Endodermal cell (in vitro differentiated cells): ENCODE measurements at regions not wholly inside any gene's neighbourhood (a gene's known extent, or its start where the extent isn't known, plus 50 kb on each side); places are given as distances from the start of the nearest gene placed in this dataset.

Experiments
- DNase-seq: peaks from one replicate; pipeline ENCODE4 v3.0.0-alpha.2; 2017
- H3K27ac ChIP-seq: 2 replicates; pipeline ENCODE4 v1.5.1; 2013; ENCODE audit warnings: mild to moderate bottlenecking, low read depth, low read length, moderate library complexity
- H3K27me3 ChIP-seq: 2 replicates; pipeline ENCODE4 v1.6.1; 2013; ENCODE audit warnings: mild to moderate bottlenecking, low read length, moderate library complexity; ENCODE audit not compliant: insufficient read depth, control insufficient read depth, poor library complexity, severe bottlenecking
- H3K36me3 ChIP-seq: 2 replicates; pipeline ENCODE4 v1.7.0; 2013; ENCODE audit warnings: mild to moderate bottlenecking, low read length, moderate library complexity; ENCODE audit not compliant: control insufficient read depth, insufficient read depth
- H3K4me1 ChIP-seq: one replicate; pipeline ENCODE4 v1.7.0; 2013; ENCODE audit warnings: low read length; ENCODE audit not compliant: control insufficient read depth, insufficient read depth
- H3K4me3 ChIP-seq: 2 replicates; pipeline ENCODE4 v1.5.1; 2013; ENCODE audit warnings: mild to moderate bottlenecking, low read length, moderate library complexity
- H3K9ac ChIP-seq: 2 replicates; pipeline ENCODE4 v1.6.1; 2013; ENCODE audit warnings: mild to moderate bottlenecking, low read length, moderate library complexity; ENCODE audit not compliant: poor library complexity, severe bottlenecking; ENCODE audit errors: extremely low read depth
- H3K9me3 ChIP-seq: 2 replicates; pipeline ENCODE4 v1.6.1; 2013; ENCODE audit warnings: mild to moderate bottlenecking, low read length, moderate library complexity; ENCODE audit not compliant: control insufficient read depth
- H3K27ac Mint-ChIP-seq: 2 replicates; pipeline ENCODE4 v1.8.0; 2020; ENCODE audit warnings: mixed read lengths
- H3K27me3 Mint-ChIP-seq: 2 replicates; pipeline ENCODE4 v1.8.0; 2021; ENCODE audit warnings: mild to moderate bottlenecking, mixed read lengths; ENCODE audit not compliant: insufficient read depth
- H3K36me3 Mint-ChIP-seq: 2 replicates; pipeline ENCODE4 v1.8.0; 2020; ENCODE audit warnings: low read depth, mixed read lengths
- H3K4me1 Mint-ChIP-seq: 2 replicates; pipeline ENCODE4 v1.8.0; 2020; ENCODE audit warnings: mixed read lengths
- H3K4me3 Mint-ChIP-seq: 2 replicates; pipeline ENCODE4 v1.8.0; 2020; ENCODE audit warnings: mild to moderate bottlenecking, moderate library complexity, mixed read lengths
- H3K9me3 Mint-ChIP-seq: 2 replicates; pipeline ENCODE4 v1.8.0; 2020; ENCODE audit warnings: mild to moderate bottlenecking, mixed read lengths
- CTCF ChIP-seq: fragments of 200-600 bp; sonication (generic); conservative IDR thresholded peaks from 2 replicates; pipeline ENCODE4 v1.5.0; 2021; ENCODE audit warnings: antibody characterized with exemption, mild to moderate bottlenecking
- WGBS, 2 experiments: methylation state at CpG; one replicate each; pipeline versions ENCODE4 v1.1.5 to v1.1.7; 2013; ENCODE audit warnings: missing lambda C conversion rate in 2 of 2, mixed read lengths in 1 of 2; ENCODE audit not compliant: insufficient coverage in 1 of 2, insufficient read length in 1 of 2; 5-methylcytosine and 5-hydroxymethylcytosine counted together

DNA sequence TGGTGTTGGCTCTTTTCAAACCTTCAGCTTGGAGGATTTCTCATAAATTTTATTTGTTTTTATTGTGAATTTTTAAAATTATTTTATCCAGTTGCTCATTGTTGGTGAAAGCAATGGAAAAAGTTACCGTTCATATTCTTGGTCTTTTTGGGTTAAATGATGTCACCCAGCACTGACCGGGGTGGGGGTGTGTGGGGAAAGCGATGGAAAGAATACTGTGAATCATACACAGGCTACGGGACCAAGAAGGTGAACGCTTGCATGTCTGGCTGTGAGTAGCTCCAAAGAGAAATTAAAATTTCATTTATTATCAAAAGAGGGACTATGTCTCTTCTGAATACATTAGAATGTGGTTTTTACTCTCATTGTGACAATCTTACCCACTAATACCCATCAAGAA lies 430.1 kb downstream of the AEBP2 start:
- no peaks in the 10 kb centered on the region for H3K27me3 Mint-ChIP-seq
- DNase-seq: no peak
- H3K9me3 ChIP-seq: no peaks in the 10 kb centered on the region
- H3K9ac ChIP-seq: no peak overlapping the region
- H3K27me3 ChIP-seq: no peaks in the 10 kb centered on the region
- no peak overlapping the region for H3K27ac Mint-ChIP-seq
- H3K4me3 ChIP-seq: no peak overlapping the region
- 85 to 100% methylated on average over 1 to 5 of the region's 5 CpGs for WGBS, 2 experiments
- peaks cover 18% of the 10 kb centered on the region for H3K4me1 Mint-ChIP-seq
- no peak overlapping the region for H3K4me3 Mint-ChIP-seq
- H3K36me3 Mint-ChIP-seq: no peaks in the 10 kb centered on the region
- H3K36me3 ChIP-seq: no peaks in the 10 kb centered on the region
- no peak overlapping the region for H3K27ac ChIP-seq
- TF ChIP-seq CTCF: no peak
- H3K9me3 Mint-ChIP-seq: peaks cover 5% of the 10 kb centered on the region
- H3K4me1 ChIP-seq: no peaks in the 10 kb centered on the region

DNA sequence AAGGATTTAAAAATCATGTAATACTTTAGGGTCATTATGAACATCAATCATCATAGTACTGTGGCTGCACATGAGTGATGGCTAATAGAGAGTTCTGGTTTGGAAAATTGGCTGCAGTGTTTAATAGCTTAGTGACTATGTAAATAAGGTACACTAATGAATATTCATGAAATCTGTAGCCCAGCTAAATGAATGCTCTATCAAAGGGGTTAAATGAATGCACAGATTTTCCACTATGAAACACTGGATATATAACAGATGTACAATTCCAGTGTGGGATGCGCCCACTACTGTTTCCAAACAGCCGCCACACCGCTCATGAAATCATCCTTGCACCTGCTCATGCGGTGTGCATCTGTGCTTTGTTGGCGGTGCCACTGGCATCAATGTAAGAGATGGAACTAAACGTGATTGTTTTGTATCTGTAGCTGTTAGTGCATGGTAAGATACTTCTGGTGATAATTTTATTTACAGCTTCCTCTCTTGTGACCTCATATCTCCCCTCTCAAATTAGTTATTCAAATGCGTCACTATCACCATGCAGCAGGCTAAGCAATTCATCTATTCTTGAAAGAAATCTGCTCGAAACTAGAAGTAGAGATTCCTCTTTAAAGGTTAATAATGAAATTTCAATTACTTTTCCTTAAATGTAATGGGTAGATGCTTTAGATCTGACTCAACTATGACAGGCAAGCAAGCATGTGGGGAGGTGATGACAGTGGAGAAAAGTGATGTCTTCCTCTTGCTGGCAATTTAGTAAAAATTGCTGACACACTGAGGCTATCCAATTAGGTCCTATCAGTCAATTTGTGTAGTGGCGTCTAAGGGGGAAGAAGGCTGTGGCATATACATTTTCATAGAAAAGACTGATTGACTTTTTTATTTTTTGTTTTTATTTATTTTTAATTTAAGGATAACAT lies 433.6 kb downstream of the AEBP2 start:
- WGBS, 2 experiments: 88 to 89% methylated on average over 6 to 9 of the region's 9 CpGs

DNA sequence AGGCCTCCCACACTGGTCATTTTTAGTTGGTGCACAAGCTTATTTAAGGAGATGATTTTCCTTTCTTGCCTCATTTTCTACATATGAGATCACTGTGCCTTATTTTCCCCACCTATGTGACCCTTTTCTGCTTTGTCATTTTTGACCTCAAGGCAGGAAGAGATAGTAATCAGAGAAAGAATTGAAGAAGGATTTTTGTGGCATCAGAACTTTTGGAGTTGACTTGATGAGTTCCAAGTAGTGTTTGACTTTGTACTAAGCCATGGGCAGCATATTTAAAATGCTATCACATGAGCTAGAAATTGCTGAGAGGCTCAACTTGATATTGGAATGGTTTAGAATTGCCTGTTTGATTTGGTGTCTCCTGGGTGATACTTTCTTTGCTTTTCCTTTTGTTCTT lies 440.8 kb downstream of the AEBP2 start:
- Mint-ChIP-seq H3K27ac (no peak overlapping the region), H3K36me3 (no peaks in the 10 kb centered on the region), H3K9me3 (peaks cover 5% of the 10 kb centered on the region), H3K4me1 (peaks cover 2% of the 10 kb centered on the region), H3K27me3 (no peaks in the 10 kb centered on the region), H3K4me3 (no peak overlapping the region)
- Histone ChIP-seq H3K9ac (no peak overlapping the region), H3K4me1 (no peaks in the 10 kb centered on the region), H3K4me3 (no peak overlapping the region), H3K27me3 (no peaks in the 10 kb centered on the region), H3K27ac (no peak overlapping the region), H3K9me3 (no peaks in the 10 kb centered on the region), H3K36me3 (no peaks in the 10 kb centered on the region)
- DNase-seq: no peak
- no peak for TF ChIP-seq CTCF

More for the DNA sequence above, 433.6 kb downstream of the AEBP2 start:
- H3K9me3 ChIP-seq: no peaks in the 10 kb centered on the region
- DNase-seq: no peak
- no peak overlapping the region for H3K4me3 ChIP-seq
- no peaks in the 10 kb centered on the region for H3K36me3 ChIP-seq
- Mint-ChIP-seq H3K27ac (no peak overlapping the region), H3K36me3 (no peaks in the 10 kb centered on the region), H3K9me3 (peaks cover 5% of the 10 kb centered on the region), H3K27me3 (no peaks in the 10 kb centered on the region), H3K4me1 (peaks cover 11% of the 10 kb centered on the region), H3K4me3 (no peak overlapping the region)
- no peak overlapping the region for H3K9ac ChIP-seq
- H3K4me1 ChIP-seq: no peaks in the 10 kb centered on the region
- no peak for TF ChIP-seq CTCF
- H3K27me3 ChIP-seq: no peaks in the 10 kb centered on the region
- H3K27ac ChIP-seq: no peak overlapping the region
